ENCODE measurements at regions not wholly inside any gene's neighbourhood (a gene's known extent, or its start where the extent isn't known, plus 50 kb on each side); places are given as distances from the start of the nearest gene placed in this dataset.
"Not testable (repeated sequence)": the region's sequence is repeated elsewhere in the genome, so short reads cannot be mapped to it uniquely, and the experiment has no call there.

DNA sequence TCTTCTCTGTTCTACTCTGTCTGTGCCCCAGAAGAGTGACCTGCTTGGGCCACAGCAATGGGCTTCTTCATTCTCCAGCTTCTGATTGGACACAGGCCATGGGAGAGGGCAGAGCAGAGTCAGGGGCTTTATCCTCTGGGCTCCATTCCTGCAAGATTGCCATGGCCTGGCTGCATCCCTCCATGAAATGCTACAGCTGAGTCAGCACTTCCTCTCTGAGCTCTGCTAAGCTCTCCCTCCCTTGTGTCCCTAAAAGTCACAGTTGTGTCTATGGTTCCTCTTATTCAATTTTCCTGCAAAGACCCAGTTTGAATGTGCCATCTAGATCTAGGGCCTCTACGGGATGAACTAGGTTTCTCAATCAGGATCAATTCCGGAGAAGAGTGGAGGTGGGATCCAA lies 903.8 kb downstream of the TYW1 start:
- DNase-seq (no peak), ATAC-seq (no peak)
- intact Hi-C loops (cut with DNase I, micrococcal nuclease) = no loop called here

DNA sequence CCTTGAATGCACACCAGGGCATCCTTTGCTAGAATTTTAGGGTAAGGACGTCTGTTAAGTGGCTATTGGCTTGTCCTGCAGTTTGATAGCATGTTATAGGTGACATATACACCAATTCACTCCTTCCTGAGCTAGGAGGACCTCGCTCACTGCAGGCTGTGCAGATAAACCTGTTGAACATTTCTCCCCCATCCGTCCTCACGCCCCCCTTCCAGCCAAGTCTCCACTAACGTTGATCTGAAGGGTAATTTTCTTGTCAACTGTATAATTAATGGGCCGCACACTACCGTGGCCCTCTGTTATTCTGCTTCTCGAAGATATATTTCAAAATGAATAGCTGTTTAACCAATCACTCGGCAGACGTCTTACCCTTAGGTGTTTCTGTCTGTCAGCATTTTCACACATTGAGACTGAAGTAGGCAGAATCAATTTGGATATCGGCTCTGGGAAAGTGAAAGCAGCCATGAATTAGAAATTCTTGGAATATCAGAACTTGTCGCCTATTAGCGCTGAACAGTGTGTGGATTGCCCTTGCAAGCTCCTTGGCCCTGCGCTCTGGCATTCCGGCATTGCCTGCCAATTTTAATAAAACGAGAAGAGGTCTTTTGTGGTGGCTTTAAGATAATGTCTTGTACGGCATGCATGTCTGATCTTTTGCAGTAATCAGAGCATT lies 905.3 kb downstream of the TYW1 start:
- DNase-seq = no peak
- intact Hi-C loops (cut with DNase I, micrococcal nuclease) = no loop called here
- ATAC-seq = no peak

DNA sequence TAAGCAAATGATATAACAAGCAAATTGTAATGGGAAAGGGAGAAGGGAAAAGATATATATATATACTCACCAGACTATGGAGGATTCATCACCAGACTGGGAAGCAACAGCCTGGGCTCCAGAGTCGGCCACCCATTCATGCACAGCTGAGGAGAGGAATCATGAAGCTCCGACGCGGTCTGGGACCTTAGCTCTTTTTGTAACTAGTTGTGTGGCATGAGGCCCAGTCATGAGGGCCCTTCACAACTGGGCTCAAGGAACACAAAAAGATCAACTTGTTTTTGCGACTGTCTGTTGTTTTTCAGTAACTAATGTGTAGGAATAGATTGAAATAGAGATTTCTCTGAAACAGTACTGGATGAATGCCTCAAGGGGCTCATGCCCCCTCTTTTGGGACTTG lies 911.2 kb downstream of the TYW1 start:
- DNase-seq (no peak), ATAC-seq (no peak)
- intact Hi-C loops (cut with DNase I, micrococcal nuclease) = no loop called here

- DNase-seq = no peak
- no peak for ATAC-seq
- intact Hi-C loops (cut with DNase I, micrococcal nuclease) = no loop called here
Observed at GRCh38 chr7:67912437-67912836, 915.8 kb downstream of the TYW1 start.

GRCh38 chr7:67913604-67914003 lies 917.0 kb downstream of the TYW1 start:
- intact Hi-C loops (cut with DNase I, micrococcal nuclease) = no loop called here
- DNase-seq (no peak), ATAC-seq (no peak)

GRCh38 chr7:67916111-67916510 lies 919.5 kb downstream of the TYW1 start:
- DNase-seq; intact Hi-C loops (cut with DNase I, micrococcal nuclease); ATAC-seq: not testable (repeated sequence)

DNA sequence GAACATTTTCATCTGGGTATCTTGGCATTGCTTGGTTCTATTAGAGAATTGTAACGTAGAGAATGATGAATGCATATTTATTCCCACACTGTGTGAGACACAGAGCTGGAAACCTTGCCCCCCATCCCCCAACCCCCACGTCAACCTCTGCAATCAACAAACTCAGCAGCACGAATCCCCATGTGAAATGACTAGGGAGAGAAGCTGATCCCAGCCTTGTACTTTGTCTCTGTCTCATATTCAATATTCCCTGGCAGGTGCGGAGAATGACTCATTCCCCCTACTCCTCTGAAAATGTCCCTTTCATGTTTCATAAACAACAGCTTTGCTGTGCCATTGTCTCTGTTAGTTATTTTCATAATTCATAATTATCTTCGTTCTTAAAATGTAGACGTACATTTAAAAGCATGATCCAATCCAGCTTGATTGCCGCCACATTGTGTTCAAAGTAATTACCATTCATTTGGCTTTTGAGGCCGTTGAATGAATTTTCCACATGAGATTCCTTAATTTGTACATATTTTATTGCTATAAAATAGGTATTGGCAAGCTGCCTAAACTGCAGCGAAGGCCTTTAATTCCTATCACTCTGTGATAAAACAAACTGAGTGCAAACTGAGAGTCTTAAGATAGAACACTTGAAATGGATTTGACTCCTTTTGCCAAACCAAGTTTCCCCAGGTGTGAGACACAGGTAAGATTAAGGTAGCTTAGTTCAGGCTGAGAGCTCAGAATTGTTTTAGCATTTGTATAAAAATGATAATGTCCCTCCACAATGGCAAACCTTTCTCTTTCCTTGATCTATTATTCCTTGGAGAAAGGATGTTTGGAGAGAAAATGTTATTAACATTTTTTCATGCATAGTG lies 920.2 kb downstream of the TYW1 start:
- intact Hi-C loops (cut with DNase I, micrococcal nuclease) = no loop called here
- no peak for DNase-seq
- no peak for ATAC-seq

GRCh38 chr7:67917437-67917755 lies 920.8 kb downstream of the TYW1 start:
- intact Hi-C loops (cut with DNase I, micrococcal nuclease) = no loop called here
- DNase-seq (no peak), ATAC-seq (no peak)

DNA sequence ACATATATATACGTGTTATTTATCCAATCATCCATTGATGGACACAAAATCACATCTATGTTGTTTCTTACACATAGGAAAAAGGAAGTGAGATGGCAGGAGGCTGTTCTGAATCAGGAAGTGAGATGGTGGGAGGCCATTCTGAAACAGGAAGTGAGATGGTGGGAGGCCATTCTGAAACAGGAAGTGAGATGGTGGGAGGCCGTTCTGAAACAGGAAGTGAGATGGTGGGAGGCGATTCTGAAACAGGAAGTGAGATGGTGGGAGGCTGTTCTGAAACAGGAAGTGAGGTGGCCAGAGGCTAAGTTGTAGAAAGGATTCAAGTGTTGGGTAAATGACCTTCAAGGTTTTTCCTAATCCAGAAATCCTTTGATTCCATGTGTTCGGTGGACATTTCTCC lies 921.5 kb downstream of the TYW1 start:
- DNase-seq (no peak), ATAC-seq (no peak)
- intact Hi-C loops (cut with DNase I, micrococcal nuclease) = no loop called here

DNA sequence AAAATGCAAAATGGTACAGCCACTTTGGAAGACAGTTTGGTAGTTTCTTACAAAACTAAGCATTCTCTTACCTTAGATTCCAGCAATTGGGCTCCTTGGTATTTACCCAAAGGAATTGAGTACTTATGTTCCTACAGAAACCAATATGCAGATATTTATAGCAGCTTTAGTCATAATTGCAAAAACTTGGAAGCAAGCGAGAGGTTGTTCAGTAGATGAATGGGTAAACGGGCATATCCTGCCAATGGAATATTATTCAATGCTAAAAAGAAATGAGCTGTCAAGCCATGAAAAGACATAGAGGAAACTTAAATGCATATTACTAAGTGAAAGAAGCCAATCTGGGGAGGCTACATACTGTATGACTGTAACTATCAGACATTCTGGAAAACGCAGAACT lies 926.7 kb downstream of the TYW1 start:
- no peak for DNase-seq
- intact Hi-C loops (cut with DNase I, micrococcal nuclease) = no loop called here
- no peak for ATAC-seq

DNA sequence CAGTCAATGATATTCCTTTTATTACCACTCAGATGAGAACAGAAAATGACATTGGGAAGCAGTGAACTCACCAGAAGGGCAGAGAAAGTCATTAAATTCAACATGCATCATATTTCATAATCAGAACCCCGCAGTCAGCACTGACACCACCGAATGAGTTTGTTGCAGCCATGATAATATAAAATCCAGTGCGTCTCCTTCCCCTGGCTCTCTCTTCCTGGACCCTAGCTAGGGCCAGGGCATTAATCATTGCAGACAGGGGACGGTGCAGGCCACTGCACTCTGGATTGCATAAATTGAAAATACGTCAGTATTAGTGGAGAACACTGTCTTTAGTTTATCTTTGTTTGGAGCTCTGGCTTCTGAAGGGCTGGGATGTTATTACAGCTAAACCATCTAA lies 931.5 kb downstream of the TYW1 start:
- intact Hi-C loops (cut with DNase I, micrococcal nuclease) = no loop called here
- DNase-seq (no peak), ATAC-seq (no peak)

DNA sequence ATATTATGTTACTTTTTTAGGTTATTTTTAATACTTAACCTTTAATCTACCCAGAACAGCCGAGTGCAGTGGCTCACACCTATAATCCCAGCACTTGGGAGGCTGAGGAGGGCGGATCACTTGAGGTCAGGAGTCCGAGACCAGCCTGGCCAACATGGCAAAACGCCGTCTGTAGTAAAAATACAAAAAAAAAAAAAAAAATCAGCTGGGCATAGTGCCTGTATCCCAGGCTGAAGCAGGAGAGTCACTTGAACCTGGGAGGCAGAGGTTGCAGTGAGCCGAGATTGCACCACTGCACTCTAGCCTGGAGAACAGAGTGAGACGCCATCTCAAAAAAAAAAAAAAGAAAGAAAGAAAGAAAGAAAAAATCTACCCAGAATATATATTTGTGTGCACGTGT lies 939.8 kb downstream of the TYW1 start:
- ATAC-seq; intact Hi-C loops (cut with DNase I, micrococcal nuclease): not testable (repeated sequence)

GRCh38 chr7:67940400-67940799 lies 943.8 kb downstream of the TYW1 start:
- no peak for ATAC-seq

More for the DNA sequence above, 939.8 kb downstream of the TYW1 start:
- not testable (repeated sequence) for DNase-seq

GRCh38 chr7:67947191-67947590 lies 950.6 kb downstream of the TYW1 start:
- ATAC-seq (no peak), DNase-seq (no peak)
- intact Hi-C loops (cut with DNase I, micrococcal nuclease) = no loop called here

More at GRCh38 chr7:67940400-67940799, 943.8 kb downstream of the TYW1 start:
- no peak for DNase-seq
- intact Hi-C loops (cut with DNase I, micrococcal nuclease) = no loop called here

GRCh38 chr7:67947646-67948045 lies 951.0 kb downstream of the TYW1 start:
- DNase-seq (no peak), ATAC-seq (no peak)
- intact Hi-C loops (cut with DNase I, micrococcal nuclease) = no loop called here

DNA sequence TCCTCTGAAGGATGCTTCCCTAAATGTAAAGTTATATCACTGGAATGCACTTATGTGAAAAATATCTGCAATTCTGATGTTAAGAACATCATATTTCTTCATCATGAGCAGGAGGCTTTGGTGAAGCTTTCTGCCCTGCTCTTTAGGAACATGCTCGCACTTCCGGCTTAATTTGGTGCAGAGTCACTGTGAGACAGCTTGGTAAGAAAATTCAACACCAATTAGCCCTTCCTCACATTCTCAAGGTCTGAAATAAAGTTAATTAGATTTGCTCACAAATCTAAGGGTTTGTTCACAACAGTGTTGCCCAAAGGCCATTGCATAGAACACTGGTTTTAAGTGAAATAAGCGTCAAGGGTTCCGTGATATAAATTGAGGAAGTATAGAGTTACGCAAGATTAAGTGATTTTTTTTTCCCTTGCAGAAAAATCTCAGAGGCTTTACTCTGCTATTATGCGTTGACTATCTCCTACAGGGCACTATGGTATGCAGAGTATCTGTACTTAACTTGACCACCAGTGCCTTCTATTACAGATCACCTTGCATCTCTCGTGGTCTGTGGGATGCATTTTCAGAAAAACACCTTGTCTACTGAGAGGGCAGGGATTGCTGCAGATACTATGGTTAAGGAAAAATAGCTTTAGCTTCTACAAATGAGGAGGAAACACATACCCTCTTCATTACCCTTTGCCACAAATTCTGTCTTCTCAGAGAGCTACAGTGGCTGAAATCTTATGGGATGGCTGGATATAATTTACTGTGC lies 953.9 kb downstream of the TYW1 start:
- DNase-seq (no peak), ATAC-seq (no peak)
- intact Hi-C loops (cut with DNase I, micrococcal nuclease) = no loop called here

DNA sequence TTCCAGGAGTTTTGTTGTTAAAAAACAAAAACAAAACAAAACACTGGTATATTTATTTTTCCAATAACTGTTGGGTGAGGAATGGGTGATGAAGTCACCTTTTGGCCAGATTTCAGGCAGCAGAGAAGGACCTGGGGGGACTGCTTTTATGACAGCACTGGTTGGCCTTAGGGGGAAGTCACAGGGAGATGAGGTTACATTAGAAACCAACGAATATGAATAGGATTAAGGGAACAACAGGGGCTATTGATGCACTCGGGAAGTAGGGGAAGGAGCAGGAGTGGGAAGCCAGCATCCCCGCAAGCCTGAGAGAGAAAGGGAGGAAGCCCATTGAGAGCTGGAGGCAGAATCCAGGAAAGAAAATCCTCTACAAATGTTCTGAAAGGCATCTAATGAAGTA lies 958.4 kb downstream of the TYW1 start:
- intact Hi-C loops (cut with DNase I, micrococcal nuclease) = no loop called here
- DNase-seq = no peak
- no peak for ATAC-seq

DNA sequence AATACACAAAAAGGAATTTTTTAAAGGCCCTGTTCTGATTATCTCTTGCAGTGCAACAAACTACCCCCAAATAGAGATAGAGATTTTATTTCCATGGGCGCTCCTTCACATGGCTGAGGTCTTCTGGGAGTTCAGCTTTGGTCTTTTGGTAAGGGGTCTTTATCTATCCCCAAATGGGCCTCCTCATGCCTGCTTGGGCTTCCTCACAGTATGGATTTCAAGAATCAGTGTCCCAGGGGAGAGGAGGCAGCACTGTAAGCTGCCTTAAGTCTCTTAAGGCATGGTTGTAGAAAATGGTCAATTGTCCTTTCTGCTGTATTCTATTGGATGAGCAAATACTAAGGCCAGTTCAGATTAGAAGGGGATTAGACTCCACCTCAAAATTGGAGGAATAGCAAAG lies 966.2 kb downstream of the TYW1 start:
- no peak for ATAC-seq
- DNase-seq = no peak
- intact Hi-C loops (cut with DNase I, micrococcal nuclease) = no loop called here

DNA sequence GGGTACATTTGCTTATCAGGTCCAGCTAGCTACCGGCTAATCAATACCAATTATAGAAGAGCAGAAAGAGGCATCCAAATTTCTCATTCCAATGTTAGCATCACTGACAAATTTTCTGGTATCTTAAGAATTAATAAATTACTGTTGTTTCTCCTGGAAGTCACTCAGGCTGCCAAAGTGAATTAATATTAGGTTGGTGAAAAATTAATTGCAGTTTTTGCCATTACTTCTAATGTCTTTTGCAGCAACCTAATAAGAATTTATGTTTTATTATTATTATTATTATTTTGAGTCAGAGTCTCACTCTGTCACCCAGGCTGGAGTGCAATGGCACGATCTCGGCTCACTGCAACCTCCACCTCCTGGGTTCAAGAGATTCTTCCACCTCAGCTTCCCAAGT lies 979.9 kb downstream of the TYW1 start:
- intact Hi-C loops (cut with DNase I, micrococcal nuclease) = no loop called here
- no peak for ATAC-seq
- no peak for DNase-seq

GRCh38 chr7:67983486-67983885 lies 986.9 kb downstream of the TYW1 start:
- no peak for DNase-seq
- intact Hi-C loops (cut with DNase I, micrococcal nuclease) = no loop called here
- ATAC-seq = no peak
